Activated CD4-positive, alpha-beta T cell treated with anti-CD3 and anti-CD28 coated beads for 36 hours (primary cell): ENCODE measurements at regions not wholly inside any gene's neighbourhood (a gene's known extent, or its start where the extent isn't known, plus 50 kb on each side); places are given as distances from the start of the nearest gene placed in this dataset.
A peak's percentile ranks its signal among the peaks of the same experiment; 100 is the strongest.

Source experiments
- ATAC-seq: fragments of 200-7000 bp; cut with Tn5 transposase; one replicate; pipeline ENCODE4 v1.10.0; 2021; ENCODE audit warnings: mild to moderate bottlenecking, moderate library complexity
- CTCF ChIA-PET: fragments of 350-600 bp; sonication (Branson Sonifier 250); formaldehyde crosslinking; loops from one replicate; lab custom pipeline; 2021; ENCODE audit warnings: antibody characterized with exemption; lab: Charles Lee
- POLR2A ChIA-PET: fragments of 350-600 bp; sonication (Branson Sonifier 250); formaldehyde crosslinking; loops from one replicate; lab custom pipeline; 2021; ENCODE audit warnings: antibody characterized with exemption, inconsistent platforms; lab: Charles Lee
- DNase-seq: peaks from one replicate; pipeline ENCODE4 v3.0.0-alpha.2; 2020
- H3K27ac Mint-ChIP-seq: one replicate; pipeline ENCODE4 v1.8.0; 2021; ENCODE audit warnings: mixed read lengths
- H3K27me3 Mint-ChIP-seq: one replicate; pipeline ENCODE4 v1.8.0; 2021; ENCODE audit warnings: mixed read lengths
- H3K36me3 Mint-ChIP-seq: one replicate; pipeline ENCODE4 v1.8.0; 2021; ENCODE audit warnings: low read depth, mixed read lengths
- H3K4me1 Mint-ChIP-seq: one replicate; pipeline ENCODE4 v1.8.0; 2021; ENCODE audit warnings: mixed read lengths
- H3K4me3 Mint-ChIP-seq: one replicate; pipeline ENCODE4 v1.8.0; 2021; ENCODE audit warnings: mild to moderate bottlenecking, moderate library complexity, mixed read lengths
- H3K9me3 Mint-ChIP-seq: one replicate; pipeline ENCODE4 v1.8.0; 2021; ENCODE audit warnings: low read depth, mixed read lengths
- intact Hi-C, 2 experiments: fragments of 100-400 bp; cut with DNase I in 1 of 2; cut with micrococcal nuclease in 1 of 2; formaldehyde crosslinking; loops; one replicate each; pipeline versions ENCODE4 v1.14.2 to v1.15.1; 2022 to 2024; cut with DNase I, micrococcal nuclease

DNA sequence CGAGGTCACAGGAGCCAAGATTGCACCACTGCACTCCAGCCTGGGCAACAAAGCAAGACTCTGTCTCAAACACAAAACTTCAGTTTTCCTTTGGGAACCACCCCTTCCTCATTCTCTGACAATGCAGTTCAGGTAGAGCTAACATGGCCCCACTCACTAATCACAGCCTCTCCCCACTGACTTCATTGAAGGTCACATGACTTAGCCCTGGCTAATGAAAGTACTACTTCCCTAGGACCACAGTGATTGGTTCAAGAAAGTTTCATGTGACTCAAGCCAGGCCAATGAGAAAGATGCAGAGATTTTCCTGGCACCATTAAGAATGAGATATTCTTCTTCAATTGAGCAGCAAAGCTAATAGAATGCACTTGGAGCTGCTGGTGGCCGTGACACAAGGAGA lies 67.2 kb upstream of the GPBP1 start:
- no peaks in the 10 kb centered on the region for H3K36me3 Mint-ChIP-seq
- intact Hi-C loops, result no loop called here
- ATAC-seq (no peak), DNase-seq (no peak)
- ChIA-PET POLR2A (no interaction called here), CTCF (interaction anchor here (0.7 kb wide), 1 partner anchor 199 kb away, joined by 3 read pairs; no protein-coding TSS in a partner anchor)
- no peak overlapping the region for H3K27ac Mint-ChIP-seq
- H3K4me1 Mint-ChIP-seq, result no peaks in the 10 kb centered on the region
- peaks cover 6% of the 10 kb centered on the region for H3K27me3 Mint-ChIP-seq
- H3K4me3 Mint-ChIP-seq, result no peak overlapping the region
- H3K9me3 Mint-ChIP-seq, result no peaks in the 10 kb centered on the region

GRCh38 chr5:57111993-57112392 lies 61.9 kb upstream of the GPBP1 start:
- intact Hi-C loops, result no loop called here
- Mint-ChIP-seq H3K36me3 (no peaks in the 10 kb centered on the region), H3K27ac (no peak overlapping the region), H3K4me1 (peaks cover under 1% of the 10 kb centered on the region), H3K9me3 (no peaks in the 10 kb centered on the region), H3K4me3 (no peak overlapping the region), H3K27me3 (peaks cover under 1% of the 10 kb centered on the region)
- ChIA-PET POLR2A (no interaction called here), CTCF (no interaction called here)
- no peak for DNase-seq
- ATAC-seq, result no peak

- no peaks in the 10 kb centered on the region for H3K36me3 Mint-ChIP-seq
- intact Hi-C loops, result no loop called here
- peaks cover 10% of the 10 kb centered on the region for H3K4me1 Mint-ChIP-seq
- no peaks in the 10 kb centered on the region for H3K27me3 Mint-ChIP-seq
- H3K4me3 Mint-ChIP-seq, result no peak overlapping the region
- no peaks in the 10 kb centered on the region for H3K9me3 Mint-ChIP-seq
- ChIA-PET CTCF (interaction anchor here (0.8 kb wide), 1 partner anchor 23 kb away, joined by 3 read pairs; no protein-coding TSS in a partner anchor), POLR2A (no interaction called here)
- ATAC-seq (no peak), DNase-seq (no peak)
- no peak overlapping the region for H3K27ac Mint-ChIP-seq
Measured at GRCh38 chr5:57113481-57113880, 60.4 kb upstream of the GPBP1 start.

GRCh38 chr5:57117596-57117995 lies 56.3 kb upstream of the GPBP1 start:
- DNase-seq (peak; percentile 72), ATAC-seq (peak; percentile 99)
- Mint-ChIP-seq H3K9me3 (no peaks in the 10 kb centered on the region), H3K27ac (no peak overlapping the region), H3K4me3 (no peak overlapping the region), H3K4me1 (peaks cover 10% of the 10 kb centered on the region), H3K36me3 (no peaks in the 10 kb centered on the region), H3K27me3 (no peaks in the 10 kb centered on the region)
- ChIA-PET POLR2A (no interaction called here), CTCF (no interaction called here)
- intact Hi-C loops, result no loop called here

DNA sequence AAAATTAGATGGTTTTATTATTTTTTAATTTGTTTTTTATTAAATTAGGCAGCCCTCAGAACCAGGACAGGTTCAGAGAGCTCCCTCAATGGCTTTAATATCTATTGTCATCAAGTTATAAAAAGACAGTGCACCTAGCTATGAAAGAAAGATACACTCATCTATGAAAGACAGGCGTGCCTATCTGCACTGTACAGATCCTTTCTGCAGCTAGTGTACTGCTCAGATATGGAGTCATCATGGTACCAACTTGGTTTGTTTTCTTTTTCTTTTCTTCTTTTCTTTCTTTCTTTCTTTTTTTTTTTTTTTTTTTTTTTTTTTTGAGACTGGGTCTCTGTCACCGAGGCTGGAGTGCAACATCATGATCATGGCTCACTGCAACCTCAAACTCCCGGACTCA lies 54.8 kb upstream of the GPBP1 start:
- no peaks in the 10 kb centered on the region for H3K9me3 Mint-ChIP-seq
- peaks cover 10% of the 10 kb centered on the region for H3K4me1 Mint-ChIP-seq
- no peaks in the 10 kb centered on the region for H3K27me3 Mint-ChIP-seq
- H3K36me3 Mint-ChIP-seq, result no peaks in the 10 kb centered on the region
- POLR2A ChIA-PET, result no interaction called here
- intact Hi-C loops, result no loop called here
- CTCF ChIA-PET, result interaction anchor here (1.0 kb wide), 1 partner anchor 18 kb away, joined by 3 read pairs; no protein-coding TSS in a partner anchor
- H3K27ac Mint-ChIP-seq, result no peak overlapping the region
- no peak for ATAC-seq
- no peak overlapping the region for H3K4me3 Mint-ChIP-seq
- DNase-seq, result no peak

GRCh38 chr5:57124014-57124413 lies 49.8 kb upstream of the GPBP1 start:
- Mint-ChIP-seq H3K27ac (no peak overlapping the region), H3K27me3 (no peaks in the 10 kb centered on the region), H3K36me3 (no peaks in the 10 kb centered on the region), H3K9me3 (no peaks in the 10 kb centered on the region), H3K4me1 (no peaks in the 10 kb centered on the region), H3K4me3 (no peak overlapping the region)
- intact Hi-C loops, result no loop called here
- ATAC-seq (no peak), DNase-seq (no peak)
- CTCF ChIA-PET, result interaction anchor here (0.8 kb wide), 1 partner anchor 13 kb away, joined by 3 read pairs; no protein-coding TSS in a partner anchor
- POLR2A ChIA-PET, result no interaction called here
